ENCODE measurements at regions not wholly inside any gene's neighbourhood (a gene's known extent, or its start where the extent isn't known, plus 50 kb on each side); places are given as distances from the start of the nearest gene placed in this dataset.
"Not testable (repeated sequence)": the region's sequence is repeated elsewhere in the genome, so short reads cannot be mapped to it uniquely, and the experiment has no call there.

DNA sequence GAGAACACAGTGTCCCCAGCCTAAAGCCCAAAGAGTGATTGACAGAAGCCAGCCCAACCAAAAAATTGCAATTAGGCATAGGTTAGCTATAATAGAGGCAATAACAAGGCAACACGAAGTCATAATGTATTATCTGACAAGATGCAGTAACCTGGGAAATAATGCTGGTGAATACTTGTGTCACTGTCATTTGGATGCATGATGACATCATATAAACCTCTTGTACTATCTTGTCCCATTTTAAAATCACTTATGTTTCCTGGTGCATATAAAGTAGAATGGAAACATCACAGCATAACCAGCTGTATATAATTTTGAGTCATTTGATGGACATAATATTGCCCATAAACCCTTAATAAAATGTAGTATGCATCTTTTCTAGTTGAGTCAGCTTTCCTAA is 1138.3 kb upstream of the LRRTM3 start:
- no peak for DNase-seq (ENCODE audit: low read depth)

DNA sequence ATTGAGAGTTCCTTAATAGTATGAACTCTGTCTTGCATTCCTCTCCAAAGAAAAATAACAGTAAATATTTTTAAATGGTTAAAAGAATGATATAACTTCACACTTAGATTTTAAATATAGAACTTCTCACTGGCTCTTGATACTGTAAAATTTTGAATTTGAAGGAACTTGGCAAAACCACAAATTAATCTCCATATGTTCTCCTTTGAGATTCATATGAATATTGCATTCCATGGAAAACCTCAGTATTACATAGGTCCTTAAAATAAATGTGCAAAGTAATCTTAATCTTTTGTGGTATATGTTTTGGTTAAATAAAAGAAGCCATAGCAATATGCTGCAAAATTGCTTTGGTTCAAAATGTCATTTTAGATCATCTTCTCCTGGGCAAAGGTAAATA is 1137.6 kb upstream of the LRRTM3 start:
- DNase-seq (ENCODE audit: low read depth) = no peak

- DNase-seq (ENCODE audit: low read depth) = no peak
Measured at GRCh38 chr10:65791979-65792378, 1133.9 kb upstream of the LRRTM3 start.

GRCh38 chr10:65793738-65794425 is 1132.0 kb upstream of the LRRTM3 start:
- DNase-seq (ENCODE audit: low read depth) = no peak

DNA sequence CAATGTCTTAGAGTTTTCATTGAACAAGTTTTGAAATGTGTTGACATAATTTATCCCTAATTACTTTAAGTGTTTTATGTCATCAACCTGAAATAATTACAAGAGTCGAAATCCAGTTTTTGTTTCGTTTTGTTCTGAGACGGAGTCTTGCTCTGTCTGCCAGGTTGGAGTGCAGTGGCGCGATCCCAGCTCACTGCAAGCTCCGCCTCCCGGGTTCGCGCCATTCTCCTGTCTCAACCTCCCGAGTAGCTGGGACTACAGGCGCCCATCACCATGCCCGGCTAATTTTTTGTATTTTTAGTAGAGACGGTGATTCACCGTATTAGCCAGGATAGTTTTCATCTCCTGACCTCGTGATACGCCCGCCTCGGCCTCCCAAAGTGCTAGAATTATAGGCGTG is 1131.0 kb upstream of the LRRTM3 start:
- not testable (repeated sequence) for DNase-seq (ENCODE audit: low read depth)

DNA sequence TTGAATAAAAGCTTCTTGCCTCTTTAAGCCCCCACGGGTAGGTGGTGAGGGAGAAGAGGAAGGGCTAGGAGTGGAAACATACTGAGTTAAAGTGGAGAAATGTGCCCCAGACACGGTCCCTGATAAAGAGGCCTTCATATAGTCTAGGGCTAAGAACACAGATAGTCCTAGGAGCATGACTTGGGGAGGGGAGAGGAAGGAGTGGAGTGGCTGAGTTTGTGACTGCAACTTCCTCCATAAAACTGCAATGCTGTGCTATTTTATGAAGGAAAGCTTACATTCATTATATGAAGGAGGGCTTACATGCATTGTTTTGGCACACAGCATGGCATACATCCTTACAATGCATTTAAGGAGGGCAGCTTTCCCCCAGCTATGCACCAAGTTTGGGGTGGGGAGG is 1129.4 kb upstream of the LRRTM3 start:
- no peak for DNase-seq (ENCODE audit: low read depth)

- DNase-seq (ENCODE audit: low read depth) = no peak
Measured at GRCh38 chr10:65798133-65798532, 1127.7 kb upstream of the LRRTM3 start.

GRCh38 chr10:65802391-65802790 is 1123.4 kb upstream of the LRRTM3 start:
- DNase-seq (ENCODE audit: low read depth) = no peak

GRCh38 chr10:65805511-65805910 is 1120.3 kb upstream of the LRRTM3 start:
- no peak for DNase-seq (ENCODE audit: low read depth)

GRCh38 chr10:65805993-65806392 is 1119.8 kb upstream of the LRRTM3 start:
- no peak for DNase-seq (ENCODE audit: low read depth)

GRCh38 chr10:65808687-65809333 is 1117.0 kb upstream of the LRRTM3 start:
- no peak for DNase-seq (ENCODE audit: low read depth)

DNA sequence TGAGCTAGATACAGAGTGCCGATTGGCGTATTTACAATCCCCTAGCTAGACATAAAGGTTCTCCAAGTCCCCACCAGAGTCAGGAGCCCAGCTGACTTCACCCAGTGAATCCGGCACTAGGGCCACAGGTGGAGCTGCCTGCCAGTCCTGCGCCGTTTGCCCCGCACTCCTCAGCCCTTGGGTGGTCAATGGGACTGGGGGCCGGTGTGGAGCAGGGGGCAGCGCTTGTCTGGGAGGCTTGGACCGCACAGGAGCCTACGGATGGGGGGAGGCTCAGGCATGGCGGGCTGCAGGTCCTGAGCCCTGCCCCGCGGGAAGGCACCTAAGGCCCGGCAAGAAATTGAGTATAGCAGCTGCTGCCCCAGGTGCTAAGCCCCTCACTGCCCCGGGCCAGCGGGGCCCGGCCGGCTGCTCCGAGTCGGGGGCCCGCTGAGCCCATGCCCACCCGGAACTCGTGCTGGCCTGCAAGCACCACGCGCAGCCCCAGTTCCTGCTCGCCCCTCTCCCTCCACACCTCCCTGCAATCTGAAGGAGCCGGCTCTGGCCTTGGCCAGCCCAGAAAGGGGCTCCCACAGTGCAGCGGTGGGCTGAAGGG is 1113.8 kb upstream of the LRRTM3 start:
- DNase-seq (ENCODE audit: low read depth) = no peak

DNA sequence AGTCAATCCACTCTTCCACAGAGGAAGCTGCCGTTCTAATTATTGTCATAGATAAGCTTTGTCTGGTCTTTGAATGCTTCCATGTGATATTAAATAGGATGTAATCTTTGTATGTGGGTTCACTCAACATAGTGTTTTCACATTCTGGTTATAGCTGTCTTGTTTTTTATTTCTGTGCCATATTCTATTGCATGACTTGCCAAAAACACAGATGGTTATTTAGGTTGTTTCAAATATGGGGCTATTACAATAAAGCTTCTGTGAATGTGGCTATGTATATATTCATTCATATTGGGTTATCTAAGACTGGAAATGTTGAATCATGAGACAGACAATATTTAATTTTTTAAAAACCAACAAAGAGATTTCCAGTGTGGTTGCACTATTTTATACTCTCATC is 1109.3 kb upstream of the LRRTM3 start:
- no peak for DNase-seq (ENCODE audit: low read depth)

- DNase-seq (ENCODE audit: low read depth) = no peak
Measured at GRCh38 chr10:65818990-65819389, 1106.8 kb upstream of the LRRTM3 start.

DNA sequence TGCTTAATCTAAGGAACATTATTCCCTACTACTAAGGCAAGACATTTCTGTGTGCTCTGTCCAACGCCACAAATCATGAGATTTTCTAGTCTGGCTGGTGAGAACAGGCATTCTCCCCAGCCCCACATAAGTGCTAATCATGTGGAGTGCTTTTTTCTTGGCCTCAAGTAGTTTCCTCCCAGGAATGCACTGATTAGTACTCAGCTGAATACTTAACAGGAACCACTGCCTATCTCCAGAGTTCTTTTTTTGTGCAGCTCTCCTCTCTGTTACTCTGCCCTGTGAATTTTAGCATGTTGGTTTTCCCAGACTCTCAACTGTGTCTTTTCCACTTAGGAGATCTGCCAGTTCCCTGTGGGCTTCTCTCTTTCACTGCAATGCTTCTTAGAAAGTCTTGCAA is 1098.5 kb upstream of the LRRTM3 start:
- no peak for DNase-seq (ENCODE audit: low read depth)

- DNase-seq (ENCODE audit: low read depth) = no peak
Measured at GRCh38 chr10:65838811-65839210, 1087.0 kb upstream of the LRRTM3 start.

GRCh38 chr10:65843203-65843602 is 1082.6 kb upstream of the LRRTM3 start:
- DNase-seq (ENCODE audit: low read depth) = no peak

DNA sequence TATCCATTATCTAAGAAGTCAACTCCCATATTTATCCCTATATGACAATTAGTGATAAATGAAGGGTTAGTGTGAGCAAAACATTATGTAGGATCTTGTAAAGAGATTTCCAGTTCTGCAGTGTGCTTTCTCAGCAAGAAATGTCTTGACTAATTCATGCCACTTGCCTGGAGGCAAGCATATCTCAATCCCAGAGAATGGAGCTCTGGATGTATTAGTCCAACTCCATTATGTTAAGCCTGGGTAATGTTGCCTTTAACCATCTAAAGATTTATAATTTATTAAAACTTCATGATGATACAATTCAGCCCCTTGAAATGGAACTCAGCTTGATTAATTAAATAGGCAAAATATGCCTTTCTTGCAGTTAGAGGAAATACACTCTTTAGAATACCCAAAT is 1079.9 kb upstream of the LRRTM3 start:
- DNase-seq (ENCODE audit: low read depth) = no peak

DNA sequence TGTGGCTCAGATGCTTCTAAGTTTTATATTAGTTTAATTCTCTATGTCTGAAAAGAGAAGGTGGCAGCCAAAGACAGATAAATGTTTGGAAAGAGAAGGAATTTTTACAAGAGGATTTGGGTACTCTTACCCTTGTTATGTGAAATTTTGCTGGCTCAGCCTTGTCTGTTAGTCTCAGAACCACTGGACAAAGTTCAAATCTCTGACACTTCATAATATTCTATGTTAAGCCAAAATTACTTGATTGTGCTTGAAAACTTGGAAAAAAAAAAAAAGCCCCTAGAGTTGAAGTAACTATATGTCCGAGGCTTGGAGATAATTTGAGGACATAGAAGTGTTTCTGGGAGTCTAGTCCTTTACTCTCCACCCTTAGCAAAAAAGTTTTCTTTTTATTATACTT is 1079.3 kb upstream of the LRRTM3 start:
- DNase-seq (ENCODE audit: low read depth) = no peak

- DNase-seq (ENCODE audit: low read depth) = no peak
Measured at GRCh38 chr10:65846949-65847348, 1078.9 kb upstream of the LRRTM3 start.

- DNase-seq (ENCODE audit: low read depth) = no peak
Measured at GRCh38 chr10:65847436-65848230, 1078.2 kb upstream of the LRRTM3 start.

- no peak for DNase-seq (ENCODE audit: low read depth)
Measured at GRCh38 chr10:65858841-65859240, 1067.0 kb upstream of the LRRTM3 start.

DNA sequence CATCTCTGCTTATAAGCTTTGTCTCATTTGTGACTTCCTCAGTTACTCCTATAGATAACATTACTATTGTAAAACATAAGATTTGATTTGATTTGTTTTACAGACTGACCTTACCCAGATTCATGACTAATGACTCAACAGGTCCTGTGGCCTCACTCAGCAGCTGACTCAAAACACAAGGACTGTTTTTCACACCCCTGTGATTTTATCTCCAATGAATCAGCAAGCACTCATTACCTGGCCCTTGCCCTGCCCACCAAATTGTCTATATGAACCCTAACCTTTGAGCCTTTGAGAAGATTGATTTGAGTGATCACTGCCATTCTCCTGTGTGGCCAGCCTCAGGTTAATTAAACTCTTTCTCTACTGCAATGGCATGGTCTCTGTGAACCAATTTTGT is 1064.6 kb upstream of the LRRTM3 start:
- no peak for DNase-seq (ENCODE audit: low read depth)
